HFF-Myc (cell line): ENCODE measurements at regions not wholly inside any gene's neighbourhood (a gene's known extent, or its start where the extent isn't known, plus 50 kb on each side); places are given as distances from the start of the nearest gene placed in this dataset.

ENCODE experiments used
- DNase-seq: peaks from one replicate; pipeline ENCODE4 v3.0.0-alpha.2; 2011; ENCODE audit warnings: low read depth; ENCODE audit errors: extremely low read depth
- H3K4me3 ChIP-seq: replicated peaks from 2 replicates; pipeline ENCODE4 v1.5.1; 2011; ENCODE audit warnings: low read depth, mild to moderate bottlenecking, control low read depth, low read length
- CTCF ChIP-seq: IDR thresholded peaks from 2 replicates; pipeline ENCODE4 v1.5.1; 2012; ENCODE audit warnings: mild to moderate bottlenecking, low read depth, low read length, control low read depth; ENCODE audit errors: missing control alignments

GRCh38 chr5:88941581-88941980, 58.6 kb upstream of the MEF2C start:
- DNase-seq = no peak
- TF ChIP-seq CTCF = no peak
- H3K4me3 ChIP-seq = no peak overlapping the region

- H3K4me3 ChIP-seq = no peak overlapping the region
- DNase-seq = no peak
- TF ChIP-seq CTCF = no peak
Observed at GRCh38 chr5:88940713-88941112, 57.7 kb upstream of the MEF2C start.

- no peak overlapping the region for H3K4me3 ChIP-seq
- no peak for TF ChIP-seq CTCF
- DNase-seq = no peak
Observed at GRCh38 chr5:88939300-88939699, 56.3 kb upstream of the MEF2C start.

GRCh38 chr5:88938488-88938887, 55.5 kb upstream of the MEF2C start:
- TF ChIP-seq CTCF = no peak
- H3K4me3 ChIP-seq = no peak overlapping the region
- DNase-seq = no peak

- no peak overlapping the region for H3K4me3 ChIP-seq
- no peak for DNase-seq
- no peak for TF ChIP-seq CTCF
Observed at GRCh38 chr5:88937406-88937805, 54.4 kb upstream of the MEF2C start.

- DNase-seq = no peak
- H3K4me3 ChIP-seq = no peak overlapping the region
- no peak for TF ChIP-seq CTCF
Observed at GRCh38 chr5:88934439-88934838, 51.5 kb upstream of the MEF2C start.
